GM19328 (cell line): ENCODE measurements at regions not wholly inside any gene's neighbourhood (a gene's known extent, or its start where the extent isn't known, plus 50 kb on each side); places are given as distances from the start of the nearest gene placed in this dataset.

Source experiments
- ATAC-seq: cut with Tn5 transposase; IDR thresholded peaks from one replicate; pipeline ENCODE4 v1.9.1; 2021; ENCODE audit warnings: mild to moderate bottlenecking, moderate library complexity; ENCODE audit not compliant: unreplicated experiment

DNA sequence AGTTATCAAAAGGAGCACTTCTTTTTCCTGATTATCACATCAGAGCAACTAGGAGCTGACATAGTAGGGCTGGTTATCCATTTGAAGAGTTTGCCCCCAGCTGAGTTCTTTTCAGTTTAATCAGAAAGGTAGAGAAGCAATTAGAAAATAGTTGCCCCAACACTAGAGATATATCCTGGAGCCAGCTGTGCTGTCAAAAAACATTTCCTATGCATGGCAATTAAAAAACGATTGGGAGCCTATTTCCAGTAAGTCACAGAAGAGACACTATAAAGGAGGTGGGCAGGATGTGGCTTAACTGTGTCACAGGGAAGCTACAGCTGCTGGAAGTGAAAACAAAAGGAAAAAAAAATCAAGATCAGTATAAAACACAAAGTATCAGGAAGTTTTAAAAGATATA, 155.7 kb upstream of the SLITRK1 start:
- no peak for ATAC-seq

DNA sequence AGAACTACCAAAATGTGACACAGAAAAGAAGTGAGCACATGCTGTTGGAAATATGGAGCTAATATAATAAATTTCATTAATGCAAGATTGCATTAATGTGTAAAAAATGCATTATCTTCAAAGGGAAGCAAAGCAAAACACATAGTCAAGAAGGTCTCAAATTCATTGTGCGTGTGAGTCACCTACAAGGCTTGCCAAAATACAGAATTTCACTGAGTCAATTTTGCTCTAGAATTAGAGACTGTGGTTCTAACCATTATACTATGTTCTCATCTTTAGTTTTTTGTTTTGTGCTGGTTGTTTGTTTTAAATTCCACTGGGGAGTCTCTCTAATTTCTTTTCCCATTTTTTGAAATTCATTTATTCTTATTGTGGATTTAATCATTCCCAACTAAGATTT, 149.8 kb upstream of the SLITRK1 start:
- no peak for ATAC-seq

DNA sequence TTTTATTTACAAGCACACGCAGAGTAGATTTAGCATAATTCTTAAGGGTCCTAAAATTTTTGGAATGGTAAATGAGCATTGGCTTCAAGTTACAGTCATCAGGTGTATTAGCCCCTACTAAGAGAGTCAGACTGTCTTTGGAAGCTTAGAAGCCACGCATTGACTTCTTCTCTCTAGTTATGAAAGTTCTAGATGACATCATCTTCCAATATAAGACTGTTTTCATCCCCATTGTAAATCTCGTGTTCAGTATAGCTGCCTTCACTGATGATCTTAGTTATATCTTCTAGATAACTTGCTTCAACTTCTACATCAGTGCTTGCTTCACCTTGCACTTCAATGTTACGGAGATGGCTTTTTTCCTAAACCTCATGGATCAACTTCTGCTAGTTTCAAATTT, 148.8 kb upstream of the SLITRK1 start:
- ATAC-seq = no peak

DNA sequence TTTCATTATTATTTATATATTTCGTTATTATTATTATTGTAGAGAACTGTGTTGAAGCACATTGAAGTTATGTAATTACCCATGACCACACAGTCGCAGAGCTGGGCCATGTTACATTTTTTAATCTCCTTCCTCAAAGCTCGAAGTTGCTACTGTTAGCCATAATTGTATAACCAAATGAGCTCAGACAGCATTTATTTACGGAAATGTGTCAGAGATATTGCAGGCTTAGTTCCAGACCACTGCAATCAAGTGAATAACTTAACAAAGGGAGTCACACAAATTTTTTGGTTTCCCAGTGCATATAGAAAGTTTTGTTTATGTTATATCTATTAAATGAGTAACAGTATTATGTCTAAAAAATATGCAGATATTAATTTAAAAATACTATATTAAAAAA, 147.1 kb upstream of the SLITRK1 start:
- no peak for ATAC-seq

- no peak for ATAC-seq
Observed at GRCh38 chr13:84025824-84026223, 143.6 kb upstream of the SLITRK1 start.

DNA sequence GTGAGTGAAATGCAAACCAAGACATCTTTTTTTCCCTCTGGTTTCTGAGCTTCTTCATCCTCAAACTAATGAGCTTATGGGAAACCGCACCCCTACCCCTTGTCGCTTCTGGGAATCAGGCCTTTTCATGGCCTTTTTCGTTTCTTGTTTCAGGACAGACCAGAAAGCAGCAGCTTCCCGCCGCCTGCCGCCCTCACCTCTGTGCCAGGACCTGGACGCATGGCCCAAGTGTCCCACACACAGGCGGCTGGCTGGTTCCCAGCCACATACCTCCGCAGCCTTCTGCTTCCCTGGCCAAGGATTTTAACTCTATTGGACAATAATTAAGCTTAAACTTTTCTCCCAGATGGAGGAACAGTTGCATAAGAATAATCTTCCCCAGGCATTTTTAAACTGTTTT, 114.1 kb upstream of the SLITRK1 start:
- no peak for ATAC-seq

DNA sequence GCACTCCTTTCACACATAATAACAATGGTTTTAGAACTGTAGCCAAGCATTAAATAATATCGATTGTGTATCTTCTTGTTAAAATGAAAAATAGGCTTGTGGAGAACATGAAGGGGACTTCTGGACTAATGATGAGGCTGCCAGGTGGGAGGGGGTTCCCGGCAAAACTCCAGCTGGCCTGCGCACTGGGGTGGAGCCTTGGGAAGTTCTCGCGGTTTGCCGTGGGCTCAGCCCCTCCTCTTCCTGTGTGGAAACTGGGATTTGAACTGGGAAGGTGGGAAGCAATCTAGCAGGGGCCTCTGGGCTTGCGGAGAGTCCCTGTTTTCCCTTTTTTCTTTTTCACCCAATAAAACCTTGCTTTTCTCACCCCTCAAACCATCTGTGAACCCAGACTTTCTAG, 113.7 kb upstream of the SLITRK1 start:
- ATAC-seq = no peak

GRCh38 chr13:83992566-83993358, 110.5 kb upstream of the SLITRK1 start:
- no peak for ATAC-seq

DNA sequence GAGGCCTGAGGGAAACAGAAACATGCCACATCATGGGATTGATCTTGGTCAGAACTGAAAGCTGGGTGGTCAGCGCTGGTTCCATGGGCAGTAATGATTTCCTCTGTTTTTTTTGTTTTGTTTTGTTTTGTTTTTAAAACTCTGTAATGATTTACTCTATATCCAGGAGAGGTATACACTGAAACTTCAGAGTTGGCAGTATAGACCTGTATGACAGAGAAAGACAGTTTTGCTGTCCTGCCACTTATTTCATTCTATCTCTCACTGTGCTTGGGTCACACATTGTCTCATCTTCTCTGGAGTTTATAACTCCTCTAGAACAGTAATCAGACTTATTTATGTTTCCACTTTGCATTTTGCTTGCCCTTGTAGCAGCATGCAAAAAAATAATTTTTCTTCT, 105.1 kb upstream of the SLITRK1 start:
- ATAC-seq = no peak

DNA sequence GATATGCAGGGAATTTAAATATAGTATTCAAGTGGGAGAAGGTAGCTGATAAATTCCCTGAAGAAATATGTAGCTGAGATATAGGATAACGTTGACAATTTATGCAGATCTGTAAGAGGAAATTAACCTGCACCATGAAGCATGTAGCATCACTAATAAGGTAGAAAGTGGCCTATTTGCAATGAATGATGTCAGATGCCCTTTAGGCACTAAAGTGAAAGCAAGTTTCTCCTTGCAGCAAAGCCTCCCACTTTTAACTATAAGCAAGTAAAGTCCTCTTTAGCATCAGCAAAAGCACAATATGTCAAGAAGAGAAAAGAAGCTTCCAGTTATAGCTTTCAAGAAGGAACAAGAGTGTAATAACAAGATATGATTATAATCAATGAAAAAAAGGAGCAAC, 102.5 kb upstream of the SLITRK1 start:
- ATAC-seq = no peak

DNA sequence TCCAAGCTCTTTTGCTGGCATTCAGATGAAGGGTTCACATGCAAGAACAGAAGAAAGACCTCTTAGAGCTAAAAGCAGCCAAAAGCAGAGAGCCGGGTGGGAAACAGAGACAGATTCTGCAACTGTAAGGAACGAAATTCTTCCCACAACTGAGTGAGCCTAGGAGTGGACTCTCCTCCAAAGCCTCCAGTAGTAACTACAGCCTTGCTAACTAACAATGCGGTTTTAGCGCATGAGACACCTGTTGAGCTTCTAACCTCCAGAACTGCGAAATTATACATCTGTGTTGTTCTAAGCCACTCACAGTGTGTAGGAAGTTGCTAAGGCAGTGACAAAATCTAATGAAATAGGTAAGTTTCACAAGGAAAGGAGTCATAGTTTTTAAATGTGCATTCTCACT, 98.1 kb upstream of the SLITRK1 start:
- no peak for ATAC-seq

- no peak for ATAC-seq
Observed at GRCh38 chr13:83975655-83976165, 93.4 kb upstream of the SLITRK1 start.

GRCh38 chr13:83958531-83958930, 76.3 kb upstream of the SLITRK1 start:
- ATAC-seq = no peak

DNA sequence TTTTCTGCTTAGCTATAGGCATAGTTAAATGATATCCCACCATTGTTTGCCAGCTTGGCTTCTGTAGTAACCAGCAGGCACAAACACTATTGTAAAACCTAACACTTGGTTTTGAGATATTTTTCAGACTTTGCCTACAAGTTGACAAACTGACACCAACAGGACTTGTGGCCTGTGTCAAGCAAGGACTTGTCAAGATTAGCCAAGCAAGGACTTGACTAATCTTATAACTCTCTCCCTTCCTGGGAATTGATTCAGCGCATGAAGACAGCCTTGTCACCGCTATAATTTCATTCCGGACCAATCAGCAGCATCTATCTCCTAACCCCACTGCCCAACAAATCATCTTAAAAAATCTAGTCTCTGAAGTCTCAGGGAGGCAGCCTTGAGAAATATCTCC, 72.7 kb upstream of the SLITRK1 start:
- ATAC-seq = no peak

DNA sequence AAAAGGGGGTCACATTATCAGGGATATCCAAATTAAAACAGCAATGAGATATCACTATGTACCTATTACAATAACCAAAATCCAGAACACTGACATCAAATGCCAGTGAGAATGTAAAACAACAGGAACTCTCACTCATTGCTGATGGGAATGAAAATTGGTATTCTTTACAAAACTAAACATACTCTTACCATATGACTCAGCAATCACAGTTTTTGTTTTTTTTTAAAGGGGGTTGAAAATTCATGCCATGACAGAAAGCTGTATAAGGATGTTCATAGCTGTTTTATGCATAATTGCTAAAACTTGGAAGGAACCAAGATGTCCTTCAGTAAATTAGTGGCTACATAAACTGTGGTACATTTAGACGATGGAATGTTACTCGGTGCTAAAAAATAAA, 71.6 kb upstream of the SLITRK1 start:
- ATAC-seq = no peak

- no peak for ATAC-seq
Observed at GRCh38 chr13:83950293-83950692, 68.0 kb upstream of the SLITRK1 start.

GRCh38 chr13:83943530-83944279, 61.4 kb upstream of the SLITRK1 start:
- ATAC-seq = no peak

GRCh38 chr13:83941701-83942335, 59.5 kb upstream of the SLITRK1 start:
- ATAC-seq = no peak

DNA sequence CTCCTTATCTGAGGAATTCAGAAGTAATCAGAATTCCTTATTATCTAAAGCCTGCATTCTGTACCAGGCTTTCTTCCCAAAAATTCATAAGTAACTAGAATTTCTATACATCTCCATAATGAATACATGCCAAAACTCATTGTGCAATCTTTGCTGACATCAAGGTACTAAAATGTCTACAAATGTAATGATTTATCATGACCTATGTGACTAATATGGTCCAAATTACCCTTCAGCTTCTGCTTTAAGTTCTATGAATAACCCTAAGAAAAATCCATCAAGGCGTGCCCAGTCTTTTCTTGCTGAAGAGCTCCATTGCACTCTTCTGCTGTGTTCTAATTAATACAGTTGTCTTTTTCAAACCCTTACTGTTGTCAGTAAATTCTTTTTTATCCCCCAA, 58.5 kb upstream of the SLITRK1 start:
- no peak for ATAC-seq

DNA sequence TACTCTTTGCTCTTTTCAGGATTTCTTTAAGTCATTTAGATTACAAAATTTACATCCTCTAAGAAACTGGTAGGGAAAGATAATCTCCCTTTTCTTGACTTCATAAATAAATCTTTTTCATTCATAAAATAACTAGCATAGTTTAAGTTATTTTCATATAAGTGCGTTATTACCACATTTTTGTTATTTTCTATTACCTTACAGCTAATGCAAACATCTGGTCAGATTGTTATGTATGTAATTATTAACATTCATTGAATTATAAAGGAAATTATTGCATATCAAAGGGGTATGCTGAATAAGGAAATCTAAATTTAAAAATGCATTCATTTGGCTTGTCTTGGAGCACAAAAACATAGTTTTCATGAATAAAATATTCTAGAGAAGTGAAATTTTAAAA, 55.3 kb upstream of the SLITRK1 start:
- ATAC-seq = no peak

DNA sequence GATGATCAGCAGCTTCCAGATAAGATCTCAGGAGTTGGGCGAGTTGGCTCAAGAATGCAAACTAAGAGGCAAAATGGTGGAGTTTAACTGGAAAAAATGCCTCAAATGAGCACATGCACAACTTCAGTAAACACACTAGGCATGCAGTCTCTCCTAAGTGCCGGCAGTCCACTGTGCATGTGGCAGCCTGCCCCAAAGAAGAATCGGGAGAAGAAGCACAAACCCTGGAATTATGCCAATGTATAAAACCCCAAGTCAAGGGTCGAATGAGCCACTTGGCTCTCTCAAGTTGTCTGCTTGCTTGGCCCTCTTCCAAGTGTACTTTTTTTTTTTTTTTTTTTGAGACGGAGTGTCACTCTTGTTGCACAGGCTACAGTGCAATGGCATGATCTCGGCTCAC, 53.3 kb upstream of the SLITRK1 start:
- ATAC-seq = no peak
